H9 (cell line): ENCODE measurements at regions not wholly inside any gene's neighbourhood (a gene's known extent, or its start where the extent isn't known, plus 50 kb on each side); places are given as distances from the start of the nearest gene placed in this dataset.

Experiments
- DNase-seq: peaks from one replicate; pipeline ENCODE4 v3.0.0-alpha.2; 2017
- H2AFZ ChIP-seq: one replicate; pipeline ENCODE4 v1.6.1; 2013; ENCODE audit warnings: mild to moderate bottlenecking, low read length, control low read depth, moderate library complexity
- H2AK5ac ChIP-seq: 2 replicates; pipeline ENCODE4 v1.6.1; 2013; ENCODE audit warnings: low read length, control low read depth, mixed read lengths; ENCODE audit not compliant: insufficient read length
- H2BK120ac ChIP-seq: one replicate; pipeline ENCODE4 v1.6.1; 2013; ENCODE audit warnings: low read depth, mild to moderate bottlenecking, low read length, control low read depth, inconsistent platforms; ENCODE audit not compliant: poor library complexity, severe bottlenecking
- H2BK12ac ChIP-seq: 2 replicates; pipeline ENCODE4 v1.6.1; 2013; ENCODE audit warnings: low read length, control low read depth, mixed read lengths, low read depth; ENCODE audit not compliant: insufficient read length
- H2BK15ac ChIP-seq: 2 replicates; pipeline ENCODE4 v1.6.1; 2013; ENCODE audit warnings: low read depth, low read length, control low read depth
- H2BK20ac ChIP-seq: one replicate; pipeline ENCODE4 v1.6.1; 2013; ENCODE audit warnings: low read depth, mild to moderate bottlenecking, low read length, control low read depth, inconsistent platforms; ENCODE audit not compliant: poor library complexity, severe bottlenecking
- H2BK5ac ChIP-seq: 2 replicates; pipeline ENCODE4 v1.6.1; 2013; ENCODE audit warnings: low read length, control low read depth, mixed read lengths; ENCODE audit not compliant: insufficient read length
- H3K14ac ChIP-seq: 2 replicates; pipeline ENCODE4 v1.6.1; 2013; ENCODE audit warnings: low read length, control low read depth; ENCODE audit not compliant: insufficient read depth
- H3K18ac ChIP-seq: 2 replicates; pipeline ENCODE4 v1.6.1; 2013; ENCODE audit warnings: low read depth, mild to moderate bottlenecking, mixed read lengths, low read length, control low read depth; ENCODE audit not compliant: insufficient read length
- H3K23ac ChIP-seq: 2 replicates; pipeline ENCODE4 v1.6.1; 2013; ENCODE audit warnings: low read length, control low read depth, mixed read lengths, low read depth; ENCODE audit not compliant: insufficient read length
- H3K23me2 ChIP-seq: 2 replicates; pipeline ENCODE4 v1.6.1; 2013; ENCODE audit warnings: low read depth, mild to moderate bottlenecking, mixed read lengths, low read length, control low read depth; ENCODE audit not compliant: insufficient read length, poor library complexity, severe bottlenecking
- H3K27ac ChIP-seq: 2 replicates; pipeline ENCODE4 v1.5.1; 2013; ENCODE audit warnings: low read length, control low read depth, mixed read lengths, low read depth; ENCODE audit not compliant: insufficient read length
- H3K27me3 ChIP-seq: 2 replicates; pipeline ENCODE4 v1.6.1; 2013; ENCODE audit warnings: low read length, control low read depth, inconsistent platforms; ENCODE audit not compliant: insufficient read depth
- H3K4ac ChIP-seq: 2 replicates; pipeline ENCODE4 v1.6.1; 2013; ENCODE audit warnings: low read depth, mild to moderate bottlenecking, control low read depth, inconsistent platforms, low read length, moderate library complexity
- H3K4me1 ChIP-seq: 2 replicates; pipeline ENCODE4 v1.6.1; 2013; ENCODE audit warnings: low read length, control low read depth, inconsistent platforms; ENCODE audit not compliant: insufficient read depth
- H3K4me2 ChIP-seq: 2 replicates; pipeline ENCODE4 v1.6.1; 2013; ENCODE audit warnings: low read length, control low read depth, mixed read lengths; ENCODE audit not compliant: insufficient read length, insufficient read depth
- H3K56ac ChIP-seq: 2 replicates; pipeline ENCODE4 v1.6.1; 2013; ENCODE audit warnings: low read depth, mild to moderate bottlenecking, mixed read lengths, low read length, control low read depth; ENCODE audit not compliant: insufficient read length
- H3K79me1 ChIP-seq: 2 replicates; pipeline ENCODE4 v1.6.1; 2013; ENCODE audit warnings: low read depth, mild to moderate bottlenecking, moderate library complexity, low read length, control low read depth, inconsistent platforms; ENCODE audit not compliant: insufficient read depth, poor library complexity, severe bottlenecking
- H3K79me2 ChIP-seq: 2 replicates; pipeline ENCODE4 v1.6.1; 2013; ENCODE audit warnings: low read length, control low read depth, inconsistent platforms; ENCODE audit not compliant: insufficient read depth
- H3K9ac ChIP-seq: 2 replicates; pipeline ENCODE4 v1.6.1; 2013; ENCODE audit warnings: low read length, control low read depth, mixed read lengths; ENCODE audit not compliant: insufficient read length; ENCODE audit errors: extremely low read depth
- H3K9me3 ChIP-seq: one replicate; pipeline ENCODE4 v1.6.1; 2013; ENCODE audit warnings: low read depth, low read length, inconsistent platforms; ENCODE audit not compliant: control insufficient read depth
- H3T11ph ChIP-seq: one replicate; pipeline ENCODE4 v1.6.1; 2013; ENCODE audit warnings: mild to moderate bottlenecking, low read length, control low read depth, inconsistent platforms
- H4K20me1 ChIP-seq: one replicate; pipeline ENCODE4 v1.6.1; 2013; ENCODE audit not compliant: control insufficient read depth, insufficient read length, insufficient read depth
- H4K5ac ChIP-seq: 2 replicates; pipeline ENCODE4 v1.6.1; 2013; ENCODE audit warnings: low read depth, mild to moderate bottlenecking, mixed read lengths, low read length, control low read depth; ENCODE audit not compliant: insufficient read length
- H4K8ac ChIP-seq: replicated peaks from 2 replicates; pipeline ENCODE4 v1.6.1; 2013; ENCODE audit warnings: low read length, control low read depth, mixed read lengths, low read depth; ENCODE audit not compliant: insufficient read length
- H4K91ac ChIP-seq: 2 replicates; pipeline ENCODE4 v1.6.1; 2013; ENCODE audit warnings: low read depth, mild to moderate bottlenecking, moderate library complexity, mixed read lengths, low read length, control low read depth; ENCODE audit not compliant: insufficient read length
- H3K27ac Mint-ChIP-seq, 3 experiments: 2 replicates in 2 of 3; 3 replicates in 1 of 3; pipeline ENCODE4 v1.8.0; 2020 to 2021; ENCODE audit warnings: mixed read lengths in 3 of 3, mild to moderate bottlenecking in 1 of 3, moderate library complexity in 1 of 3
- H3K27me3 Mint-ChIP-seq: 2 replicates; pipeline ENCODE4 v1.8.0; 2021; ENCODE audit warnings: low read depth, mild to moderate bottlenecking, moderate library complexity, mixed read lengths
- H3K36me3 Mint-ChIP-seq, 3 experiments: 2 replicates in 2 of 3; 3 replicates in 1 of 3; pipeline ENCODE4 v1.8.0; 2020 to 2021; ENCODE audit warnings: low read depth in 3 of 3, mixed read lengths in 3 of 3; ENCODE audit not compliant: insufficient read depth in 1 of 3
- H3K4me1 Mint-ChIP-seq, 2 experiments: 2 replicates each; pipeline ENCODE4 v1.8.0; 2020; ENCODE audit warnings: mixed read lengths in 2 of 2
- H3K4me3 Mint-ChIP-seq, 2 experiments: 2 replicates in 1 of 2; 3 replicates in 1 of 2; pipeline ENCODE4 v1.8.0; 2020 to 2021; ENCODE audit warnings: mild to moderate bottlenecking in 2 of 2, mixed read lengths in 2 of 2, moderate library complexity in 1 of 2
- H3K9me3 Mint-ChIP-seq, 2 experiments: 2 replicates in 1 of 2; 3 replicates in 1 of 2; pipeline ENCODE4 v1.8.0; 2020; ENCODE audit warnings: mild to moderate bottlenecking in 2 of 2, mixed read lengths in 2 of 2, moderate library complexity in 1 of 2
- WGBS: extraction: QIAGEN DNeasy Blood & Tissue Kit; methylation state at CpG from one replicate; pipeline ENCODE4 v1.1.7; 2013; ENCODE audit warnings: missing lambda C conversion rate, low lambda C conversion rate, mixed read lengths; ENCODE audit not compliant: insufficient read length; ENCODE audit errors: extremely low coverage; 5-methylcytosine and 5-hydroxymethylcytosine counted together
- TF ChIP-seq, protein P1 (sequence below): fragments of 200-600 bp; sonication (generic); conservative IDR thresholded peaks from 3 replicates; pipeline ENCODE4 v1.8.0; 2021; ENCODE audit warnings: antibody characterized with exemption, mild to moderate bottlenecking

DNA sequence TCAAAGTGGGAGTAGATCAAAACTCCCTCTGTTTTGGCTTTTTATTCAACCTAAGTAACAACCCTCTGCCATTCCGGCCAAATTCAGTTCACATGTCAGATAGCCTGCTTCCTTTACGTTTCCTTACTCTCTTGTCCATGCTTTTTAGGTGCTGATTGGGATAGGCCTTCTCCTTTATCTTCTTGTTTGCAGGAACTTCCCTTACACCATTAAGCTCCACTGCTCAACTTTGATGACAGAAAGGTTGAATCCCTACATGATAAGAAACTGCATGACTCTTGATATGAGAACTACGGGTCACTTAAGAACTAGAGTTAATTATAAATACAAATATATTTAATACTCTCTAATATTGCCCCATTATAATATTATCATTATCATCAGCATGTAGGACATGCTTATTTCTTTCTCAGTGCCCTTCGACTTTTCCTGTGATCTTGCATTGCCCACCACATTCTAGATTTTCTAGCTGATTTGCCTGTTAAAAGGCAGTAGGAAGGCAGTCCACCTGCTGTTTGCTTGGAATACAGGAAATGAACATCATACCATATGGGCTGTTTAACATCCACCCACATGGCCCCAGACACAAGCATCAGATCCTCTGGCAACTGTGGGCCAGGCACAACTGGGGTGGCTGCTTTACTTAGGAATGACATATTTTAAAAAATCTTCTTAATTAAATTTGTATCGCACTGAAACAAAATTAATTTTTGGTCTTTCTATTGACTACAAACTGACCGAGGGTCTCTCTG is 59.7 kb upstream of the CCDC6 start:
- Mint-ChIP-seq H3K27ac (peak overlapping the region in 1 of 3 experiments; percentile 35; a peak in 1 of 7 replicates), H3K27me3 (no peaks in the 10 kb centered on the region), H3K9me3 (no peaks in the 10 kb centered on the region), H3K36me3 (no peaks in the 10 kb centered on the region), H3K4me3 (no peak overlapping the region), H3K4me1 (peaks cover 15 to 17% of the 10 kb centered on the region in 2 experiments)
- no peak overlapping the region for H2AFZ ChIP-seq
- no peaks in the 10 kb centered on the region for H3K9me3 ChIP-seq
- no peak overlapping the region for H4K91ac ChIP-seq
- no peak overlapping the region for H4K5ac ChIP-seq
- H3K23ac ChIP-seq, result no peak overlapping the region
- H4K20me1 ChIP-seq, result no peaks in the 10 kb centered on the region
- H2BK120ac ChIP-seq, result no peak overlapping the region
- no peak overlapping the region for H3K4ac ChIP-seq
- no peak overlapping the region for H3K56ac ChIP-seq
- H3K14ac ChIP-seq, result no peak overlapping the region; the same call in 1 of the 2 replicates
- H3K27ac ChIP-seq, result no peak overlapping the region
- H2BK5ac ChIP-seq, result no peak overlapping the region
- no peaks in the 10 kb centered on the region for H3K27me3 ChIP-seq
- no peak overlapping the region for H3K18ac ChIP-seq
- H3K9ac ChIP-seq, result no peak overlapping the region
- no peak for DNase-seq
- H3K4me2 ChIP-seq, result no peak overlapping the region
- H3K79me2 ChIP-seq, result no peaks in the 10 kb centered on the region
- no peak overlapping the region for H4K8ac ChIP-seq
- no peaks in the 10 kb centered on the region for H3K23me2 ChIP-seq
- H3K79me1 ChIP-seq, result no peaks in the 10 kb centered on the region
- WGBS, result no CpG with 5 or more reads among the region's 6 CpGs
- H2BK15ac ChIP-seq, result no peak overlapping the region
- H3K4me1 ChIP-seq, result peaks cover 7% of the 10 kb centered on the region; the same call in 1 of the 2 replicates
- TF ChIP-seq, protein P1, sequence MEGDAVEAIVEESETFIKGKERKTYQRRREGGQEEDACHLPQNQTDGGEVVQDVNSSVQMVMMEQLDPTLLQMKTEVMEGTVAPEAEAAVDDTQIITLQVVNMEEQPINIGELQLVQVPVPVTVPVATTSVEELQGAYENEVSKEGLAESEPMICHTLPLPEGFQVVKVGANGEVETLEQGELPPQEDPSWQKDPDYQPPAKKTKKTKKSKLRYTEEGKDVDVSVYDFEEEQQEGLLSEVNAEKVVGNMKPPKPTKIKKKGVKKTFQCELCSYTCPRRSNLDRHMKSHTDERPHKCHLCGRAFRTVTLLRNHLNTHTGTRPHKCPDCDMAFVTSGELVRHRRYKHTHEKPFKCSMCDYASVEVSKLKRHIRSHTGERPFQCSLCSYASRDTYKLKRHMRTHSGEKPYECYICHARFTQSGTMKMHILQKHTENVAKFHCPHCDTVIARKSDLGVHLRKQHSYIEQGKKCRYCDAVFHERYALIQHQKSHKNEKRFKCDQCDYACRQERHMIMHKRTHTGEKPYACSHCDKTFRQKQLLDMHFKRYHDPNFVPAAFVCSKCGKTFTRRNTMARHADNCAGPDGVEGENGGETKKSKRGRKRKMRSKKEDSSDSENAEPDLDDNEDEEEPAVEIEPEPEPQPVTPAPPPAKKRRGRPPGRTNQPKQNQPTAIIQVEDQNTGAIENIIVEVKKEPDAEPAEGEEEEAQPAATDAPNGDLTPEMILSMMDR, result no peak
- no peak overlapping the region for H2BK20ac ChIP-seq
- no peak overlapping the region for H2AK5ac ChIP-seq
- no peak overlapping the region for H2BK12ac ChIP-seq
- no peak overlapping the region for H3T11ph ChIP-seq
